ENCODE measurements at regions not wholly inside any gene's neighbourhood (a gene's known extent, or its start where the extent isn't known, plus 50 kb on each side); places are given as distances from the start of the nearest gene placed in this dataset.

- DNase-seq (ENCODE audit: low read depth) = no peak
Observed at GRCh38 chr2:120607506-120607905, 128.2 kb upstream of the GLI2 start.

DNA sequence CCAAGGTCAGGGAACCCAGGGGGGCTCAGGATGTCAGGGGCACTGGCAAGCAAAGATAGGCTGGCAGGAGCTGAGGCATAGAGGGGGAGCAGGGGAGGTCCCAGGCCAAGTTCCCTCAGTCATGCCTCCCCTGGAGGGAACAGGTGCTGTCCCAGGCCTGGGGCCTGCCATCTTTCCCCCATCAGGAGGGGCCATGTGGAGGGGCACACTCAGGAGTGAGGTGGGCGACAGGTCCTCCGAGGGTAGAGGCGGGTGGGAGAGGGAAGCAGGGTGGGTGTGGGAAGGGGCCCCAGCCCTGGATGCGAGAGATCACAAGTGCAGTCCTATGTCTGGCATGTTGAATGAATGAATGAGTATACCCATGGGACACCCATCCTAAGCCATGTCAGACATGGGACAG, 127.7 kb upstream of the GLI2 start:
- DNase-seq (ENCODE audit: low read depth) = no peak

- no peak for DNase-seq (ENCODE audit: low read depth)
Observed at GRCh38 chr2:120609826-120610395, 125.8 kb upstream of the GLI2 start.

GRCh38 chr2:120611016-120611415, 124.7 kb upstream of the GLI2 start:
- DNase-seq (ENCODE audit: low read depth) = no peak

DNA sequence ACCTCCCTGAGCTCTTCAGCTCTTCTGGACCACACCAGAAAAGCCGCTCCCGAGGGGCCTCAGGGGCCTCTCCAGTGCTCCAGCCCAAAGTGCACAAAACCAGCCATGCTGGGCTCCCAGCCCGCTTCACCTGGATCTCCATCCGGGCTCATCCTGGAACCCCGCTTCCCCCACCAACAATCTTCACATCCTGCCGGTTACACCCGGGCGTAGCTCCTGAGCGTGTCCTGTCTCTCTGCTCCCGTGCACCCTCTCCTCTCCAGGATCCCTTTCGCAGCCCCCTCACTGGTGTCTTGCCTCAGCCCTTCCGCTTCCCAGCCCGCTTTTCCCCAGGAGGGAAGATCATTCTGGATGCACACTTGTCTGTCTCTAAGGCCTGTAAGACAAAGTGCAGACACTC, 123.7 kb upstream of the GLI2 start:
- DNase-seq (ENCODE audit: low read depth) = no peak

GRCh38 chr2:120612471-120612870, 123.2 kb upstream of the GLI2 start:
- no peak for DNase-seq (ENCODE audit: low read depth)

- no peak for DNase-seq (ENCODE audit: low read depth)
Observed at GRCh38 chr2:120612931-120613330, 122.7 kb upstream of the GLI2 start.

- DNase-seq (ENCODE audit: low read depth) = peak; percentile 97
Observed at GRCh38 chr2:120613742-120614571, 121.7 kb upstream of the GLI2 start.

DNA sequence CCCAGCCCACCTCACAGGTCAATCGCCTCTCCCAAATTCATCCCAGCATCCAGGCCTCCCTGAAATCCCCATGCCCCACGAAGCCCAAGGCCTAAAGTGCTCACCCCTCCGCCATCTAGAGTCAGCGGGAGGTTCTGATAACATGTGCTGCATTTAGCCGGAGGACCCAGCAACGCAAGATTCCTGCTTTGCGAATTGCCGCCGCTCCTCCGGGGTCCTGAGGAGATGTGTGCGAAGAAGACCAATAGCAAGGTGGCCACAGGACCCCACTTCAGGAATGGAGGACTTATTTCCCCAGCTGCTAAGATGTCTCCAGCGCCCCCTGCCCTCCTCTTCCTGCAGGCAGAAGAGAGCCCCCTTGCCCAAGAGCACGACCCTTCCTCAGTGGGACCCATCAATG, 120.8 kb upstream of the GLI2 start:
- DNase-seq (ENCODE audit: low read depth) = no peak

DNA sequence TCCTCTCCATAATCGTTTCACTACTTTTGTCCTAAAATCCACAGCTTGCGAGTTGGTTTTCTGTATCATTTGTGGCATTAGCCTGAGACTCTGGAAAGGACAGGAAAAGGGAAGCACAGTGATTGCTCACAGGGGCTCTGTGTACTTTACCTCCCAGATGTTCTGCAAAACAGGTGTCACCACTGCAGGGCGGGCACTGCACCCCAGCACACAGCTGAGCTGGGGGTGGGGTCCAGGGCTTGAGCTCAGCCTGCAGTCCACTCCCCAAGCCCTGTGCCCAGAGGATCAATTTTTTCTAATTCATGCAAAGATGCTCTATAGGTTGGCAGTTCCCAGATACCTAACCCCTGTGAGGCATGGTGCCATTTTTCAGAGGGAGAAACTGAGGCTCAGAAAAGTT, 119.4 kb upstream of the GLI2 start:
- DNase-seq (ENCODE audit: low read depth) = no peak

GRCh38 chr2:120617055-120617454, 118.6 kb upstream of the GLI2 start:
- DNase-seq (ENCODE audit: low read depth) = peak; percentile 40

GRCh38 chr2:120618830-120619229, 116.8 kb upstream of the GLI2 start:
- DNase-seq (ENCODE audit: low read depth) = no peak

DNA sequence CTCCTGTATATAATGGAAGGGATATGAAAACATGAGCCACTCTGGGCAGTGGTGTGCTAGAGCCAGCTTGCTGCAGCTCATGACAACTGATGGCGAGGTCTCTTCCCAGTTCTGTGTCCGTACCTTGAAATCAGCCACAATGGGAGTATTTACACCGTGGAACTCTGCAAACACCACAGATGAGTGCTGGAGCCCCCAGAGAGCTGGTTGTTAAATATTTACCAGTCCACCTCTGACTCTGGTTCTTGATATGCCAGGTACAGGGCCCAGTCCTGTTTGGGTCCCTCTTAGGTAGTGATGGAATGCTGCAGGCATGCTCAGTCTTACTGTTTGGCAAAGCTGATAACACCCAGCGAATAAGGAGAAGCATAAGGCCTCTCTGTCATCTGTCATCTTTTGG, 116.1 kb upstream of the GLI2 start:
- DNase-seq (ENCODE audit: low read depth) = no peak

DNA sequence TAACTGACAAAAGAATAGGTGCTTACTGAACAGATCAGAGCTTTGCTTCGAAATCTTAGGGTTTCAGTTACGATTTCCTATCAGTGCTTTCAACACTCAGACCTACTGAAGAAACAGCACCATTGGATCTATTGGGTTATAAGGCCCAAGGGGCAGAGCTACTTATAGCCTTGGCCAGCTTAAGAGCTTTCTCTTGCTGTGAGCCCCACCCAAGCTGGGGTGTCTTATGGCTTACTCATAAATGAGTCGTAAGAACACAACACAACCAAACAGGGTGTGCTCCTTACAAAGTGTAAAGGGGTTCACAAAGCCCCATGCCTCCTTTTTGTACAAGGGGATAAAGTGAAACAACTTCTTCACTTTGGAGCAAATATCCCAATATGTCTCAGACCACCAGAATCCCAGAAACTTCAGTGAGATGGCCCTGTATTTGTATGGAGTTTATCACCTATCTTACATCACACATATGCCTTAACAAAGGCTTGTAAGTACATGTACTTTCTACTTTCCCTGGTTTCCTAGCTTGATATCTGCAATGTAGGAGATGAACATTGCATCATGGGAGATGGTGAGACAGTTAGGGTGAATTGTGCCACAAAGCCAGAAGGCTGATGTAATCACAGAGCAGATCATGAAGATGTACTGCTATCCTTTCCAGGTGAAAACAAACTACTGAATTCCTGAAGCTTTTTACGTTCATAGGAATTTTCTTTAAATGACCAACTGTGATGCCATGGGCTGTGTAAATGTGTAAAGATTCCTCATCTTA, 115.5 kb upstream of the GLI2 start:
- peak; percentile 51 for DNase-seq (ENCODE audit: low read depth)

DNA sequence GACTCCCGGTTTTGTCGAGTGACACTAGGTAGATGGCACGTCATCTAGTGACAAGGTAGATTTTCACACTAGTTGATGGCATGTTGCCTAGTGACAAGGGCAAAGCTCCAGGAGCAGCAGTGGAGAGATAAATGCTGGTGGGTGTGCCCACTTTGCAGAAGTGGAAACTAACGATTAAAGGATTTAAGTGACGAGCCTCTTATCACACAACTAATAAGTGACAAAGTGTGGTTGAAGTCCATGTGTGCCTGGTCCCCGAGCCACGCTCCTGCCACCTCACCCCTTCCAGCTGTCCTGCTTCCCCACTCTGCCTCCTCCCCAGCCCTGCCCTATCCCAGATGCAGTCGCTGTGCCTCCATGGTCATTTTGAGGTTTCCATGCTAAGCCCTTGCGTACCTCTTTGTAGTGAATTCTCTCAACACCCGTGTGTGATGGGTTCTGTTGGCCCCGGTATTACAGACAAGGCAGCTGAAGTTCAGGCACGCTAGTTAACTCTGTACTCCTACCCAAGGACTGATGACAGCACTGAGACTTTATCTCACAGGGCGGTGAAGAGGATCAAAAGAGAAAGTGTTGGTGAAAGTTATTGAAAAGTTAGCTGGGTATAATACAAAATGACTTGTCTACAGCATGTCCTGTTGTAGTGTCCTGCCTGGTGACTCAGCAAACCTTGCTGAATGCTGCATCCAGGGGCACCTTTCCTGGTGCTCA, 113.4 kb upstream of the GLI2 start:
- no peak for DNase-seq (ENCODE audit: low read depth)

DNA sequence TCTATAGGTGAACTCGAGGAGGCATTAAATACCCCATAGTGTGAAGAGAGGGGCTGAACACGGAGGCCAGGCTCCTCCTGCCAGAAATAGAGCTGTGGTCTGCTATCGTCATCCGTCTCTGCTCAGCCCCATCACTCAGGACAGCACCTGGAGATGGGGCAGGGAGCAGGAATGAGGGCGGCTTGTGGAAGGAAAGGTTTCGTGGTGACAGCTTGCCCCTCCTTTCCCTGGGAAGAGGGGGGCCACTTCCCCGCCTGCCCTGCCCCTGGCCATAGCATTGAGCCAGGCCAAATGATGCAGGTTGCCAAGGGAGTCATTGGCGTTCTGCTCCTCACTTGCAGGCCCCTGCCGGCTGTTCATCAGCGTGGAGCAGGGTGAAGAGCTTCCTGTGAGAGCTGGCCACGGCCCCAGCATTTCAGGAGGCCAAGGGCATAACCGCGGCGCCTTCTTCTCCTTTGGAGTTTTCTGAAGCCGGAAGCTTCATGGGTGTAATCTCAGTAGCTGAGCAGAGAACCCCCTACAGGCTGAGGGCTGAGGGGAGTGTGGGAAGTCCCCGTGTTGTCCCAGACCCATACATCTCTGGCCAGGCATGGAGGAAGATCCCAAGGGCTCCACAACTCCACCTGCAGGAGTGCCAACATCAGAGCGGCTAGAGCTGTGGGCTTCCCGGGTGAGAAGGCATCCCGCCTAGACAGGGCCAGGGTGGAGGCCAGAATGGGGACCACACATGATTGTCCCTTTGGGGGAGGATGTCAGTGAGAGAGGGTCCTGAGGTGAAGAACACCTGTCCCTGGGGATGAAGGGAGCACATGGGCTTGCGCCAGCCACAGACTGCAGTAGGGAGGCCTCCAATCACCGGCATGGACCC, 112.5 kb upstream of the GLI2 start:
- no peak for DNase-seq (ENCODE audit: low read depth)

DNA sequence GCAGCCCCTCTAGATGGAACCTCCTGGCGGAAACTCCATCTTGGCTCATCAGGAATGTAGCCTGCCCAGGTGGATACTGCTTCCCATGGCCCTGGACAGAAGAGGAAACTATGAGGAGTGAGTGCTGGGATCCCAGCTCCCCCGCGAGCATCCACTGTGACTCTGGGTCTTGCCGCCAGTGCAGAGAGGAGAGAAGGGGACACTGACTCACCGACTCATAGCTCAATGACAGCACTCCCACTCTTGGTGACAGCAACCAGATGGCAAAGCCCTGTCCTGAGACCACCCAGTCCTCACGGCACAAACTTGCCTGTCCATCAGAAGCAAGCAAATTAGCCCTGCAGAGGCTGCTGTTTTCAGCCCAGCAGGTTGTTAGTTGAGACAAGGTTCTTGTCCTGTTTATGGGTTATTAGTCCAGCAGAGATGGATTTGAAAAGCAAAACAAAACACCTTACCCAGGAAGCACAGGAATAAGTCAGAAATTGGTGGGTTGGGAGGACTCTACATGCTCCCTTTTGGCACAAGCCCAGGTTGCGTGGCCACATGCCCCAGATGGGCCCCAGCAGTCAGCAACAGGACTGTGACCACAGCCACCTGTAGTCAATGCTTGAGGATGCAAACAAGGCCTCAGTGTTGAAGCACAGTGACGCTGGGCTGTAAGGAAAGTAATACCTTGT, 111.5 kb upstream of the GLI2 start:
- no peak for DNase-seq (ENCODE audit: low read depth)

GRCh38 chr2:120624738-120625446, 110.8 kb upstream of the GLI2 start:
- DNase-seq (ENCODE audit: low read depth) = no peak

DNA sequence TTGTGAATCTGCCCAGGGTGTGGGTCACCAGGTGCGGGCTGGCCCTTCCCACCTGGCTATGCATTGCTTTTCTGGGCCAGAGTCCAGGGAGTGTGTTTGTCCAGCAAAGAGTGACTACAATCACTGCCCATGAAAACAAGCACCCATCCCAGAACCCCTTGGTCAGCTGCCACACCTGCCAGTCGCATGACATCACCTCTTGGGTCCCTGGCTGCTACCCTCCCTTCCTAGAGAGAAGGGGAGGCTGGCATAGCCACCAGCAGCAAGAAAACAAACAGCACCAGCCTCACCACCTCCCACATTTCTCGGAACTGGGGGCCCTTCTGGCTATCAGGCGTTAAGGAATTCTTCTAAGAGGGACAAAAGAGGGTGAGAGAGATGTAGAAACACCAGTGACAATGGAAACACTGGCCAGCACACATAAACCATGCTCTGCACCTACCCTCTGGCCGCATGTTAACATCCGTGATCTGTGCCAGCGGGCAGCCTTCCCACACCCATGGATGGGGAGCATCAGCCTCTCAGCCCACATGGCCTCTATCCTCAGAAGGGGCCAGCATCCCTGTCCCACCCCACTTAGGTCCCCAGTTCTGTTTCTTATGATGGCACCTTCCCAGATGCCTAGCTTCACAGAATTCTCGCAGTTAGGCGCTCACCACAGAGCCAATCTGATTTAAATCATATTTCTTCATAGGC, 109.7 kb upstream of the GLI2 start:
- no peak for DNase-seq (ENCODE audit: low read depth)

GRCh38 chr2:120626566-120626965, 109.1 kb upstream of the GLI2 start:
- no peak for DNase-seq (ENCODE audit: low read depth)
